ENCODE measurements at regions not wholly inside any gene's neighbourhood (a gene's known extent, or its start where the extent isn't known, plus 50 kb on each side); places are given as distances from the start of the nearest gene placed in this dataset.
"Not testable (repeated sequence)": the region's sequence is repeated elsewhere in the genome, so short reads cannot be mapped to it uniquely, and the experiment has no call there.

DNA sequence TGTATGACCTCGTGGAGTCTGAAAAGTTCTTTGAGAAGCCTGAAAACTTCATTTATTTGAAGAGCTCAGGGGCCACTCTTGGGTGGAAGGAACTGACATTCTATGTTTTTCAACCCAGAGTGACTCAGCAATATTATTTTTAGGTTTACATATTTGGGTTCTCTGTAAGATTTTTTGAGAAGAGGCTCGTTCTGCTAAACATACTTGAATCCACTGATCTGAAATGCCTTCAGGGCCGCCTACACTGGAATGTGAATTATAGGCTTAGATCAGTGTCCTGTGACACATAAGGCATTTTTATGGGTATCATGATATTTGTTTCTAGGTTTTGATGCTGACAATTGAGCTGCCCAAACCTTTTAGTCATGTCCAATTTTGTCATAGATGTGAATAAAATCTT, 86.2 kb downstream of the PSAT1 start:
- intact Hi-C loops (cut with DNase I): no loop called here

DNA sequence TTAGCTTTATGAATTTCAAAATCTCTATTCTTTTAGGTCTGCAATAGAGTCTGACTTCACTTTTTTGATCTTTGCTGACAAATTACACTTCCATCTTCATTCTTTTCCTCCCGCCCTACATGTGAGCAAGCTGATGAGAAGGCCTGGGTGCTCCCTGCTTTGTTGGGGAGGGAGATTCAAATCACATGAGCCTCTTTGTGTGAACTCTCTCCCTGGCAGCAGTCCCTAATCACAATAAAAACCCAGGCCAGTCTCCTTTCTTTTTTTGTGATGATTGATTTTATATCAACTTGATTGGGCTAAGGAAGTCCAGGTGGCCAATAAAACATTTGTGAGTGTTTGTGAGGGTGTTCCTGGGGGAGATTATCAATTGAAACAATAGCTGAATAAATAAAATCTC, 89.4 kb downstream of the PSAT1 start:
- no peak for DNase-seq
- intact Hi-C loops (cut with DNase I): no loop called here

More for the DNA sequence above, 86.2 kb downstream of the PSAT1 start:
- no peak for DNase-seq

- intact Hi-C loops (cut with DNase I): no loop called here
- no peak for DNase-seq
Measured at GRCh38 chr9:78386773-78387172, 89.8 kb downstream of the PSAT1 start.

DNA sequence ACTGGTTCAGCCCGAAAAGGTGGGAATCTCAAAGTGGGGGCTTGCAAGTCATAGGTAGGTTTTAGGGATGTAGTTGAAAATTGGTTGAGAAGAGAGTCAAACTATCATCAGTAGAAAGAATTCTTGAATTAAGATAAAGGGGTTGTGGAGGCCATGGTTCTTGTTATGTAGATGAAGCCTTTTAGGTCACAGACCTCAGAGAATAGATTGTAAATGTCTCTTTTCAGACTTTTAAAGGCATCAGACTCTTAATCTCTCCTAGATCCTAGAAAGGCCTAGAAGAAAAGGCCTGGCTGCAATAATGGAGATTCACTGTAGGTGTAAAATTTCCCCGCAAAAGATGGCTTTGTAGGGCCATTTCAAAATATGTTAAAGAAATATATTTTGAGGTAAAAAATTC, 96.4 kb downstream of the PSAT1 start:
- intact Hi-C loops (cut with DNase I): no loop called here
- no peak for DNase-seq

- DNase-seq: no peak
- intact Hi-C loops (cut with DNase I): no loop called here
Measured at GRCh38 chr9:78393932-78394331, 97.0 kb downstream of the PSAT1 start.

DNA sequence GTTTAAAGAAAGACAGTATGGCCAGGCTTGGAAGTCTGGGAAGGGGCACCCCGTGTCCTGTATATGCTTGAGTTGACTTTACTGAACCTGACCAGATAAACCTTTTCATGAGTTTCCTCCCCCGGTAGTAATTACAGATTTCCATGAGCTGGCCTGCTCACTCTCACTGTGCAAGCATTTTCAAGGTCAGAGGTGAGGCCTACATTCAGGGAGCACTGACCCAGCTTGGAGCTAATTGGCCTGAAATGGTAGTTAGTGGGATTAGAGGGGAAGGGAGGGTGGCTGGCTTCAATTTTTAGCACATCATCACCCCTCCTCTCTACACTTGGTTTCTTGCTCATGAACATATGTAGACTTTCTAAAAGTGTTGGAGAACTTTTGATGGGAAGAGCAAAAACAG, 99.2 kb downstream of the PSAT1 start:
- no peak for DNase-seq
- intact Hi-C loops (cut with DNase I): no loop called here

DNA sequence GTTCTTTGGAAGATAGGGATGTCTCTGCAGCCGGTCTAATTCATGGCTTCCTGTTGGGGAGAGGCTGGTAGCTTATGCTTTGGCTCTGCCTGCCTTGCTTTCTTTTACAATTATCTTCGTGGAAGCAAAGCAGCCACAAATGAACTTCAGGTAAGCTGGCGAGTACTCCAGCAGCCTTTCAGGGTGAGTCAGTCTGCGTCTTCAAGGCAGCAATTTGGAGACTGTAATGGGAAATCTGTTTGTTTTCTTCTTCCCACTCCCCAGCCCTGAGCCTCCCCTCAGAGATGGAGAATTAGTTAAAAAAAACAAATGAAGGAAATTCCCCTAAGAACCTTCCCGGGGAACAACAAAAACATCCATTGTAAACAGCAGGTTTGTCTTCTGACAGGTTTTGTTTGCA, 100.1 kb downstream of the PSAT1 start:
- intact Hi-C loops (cut with DNase I): no loop called here
- no peak for DNase-seq

DNA sequence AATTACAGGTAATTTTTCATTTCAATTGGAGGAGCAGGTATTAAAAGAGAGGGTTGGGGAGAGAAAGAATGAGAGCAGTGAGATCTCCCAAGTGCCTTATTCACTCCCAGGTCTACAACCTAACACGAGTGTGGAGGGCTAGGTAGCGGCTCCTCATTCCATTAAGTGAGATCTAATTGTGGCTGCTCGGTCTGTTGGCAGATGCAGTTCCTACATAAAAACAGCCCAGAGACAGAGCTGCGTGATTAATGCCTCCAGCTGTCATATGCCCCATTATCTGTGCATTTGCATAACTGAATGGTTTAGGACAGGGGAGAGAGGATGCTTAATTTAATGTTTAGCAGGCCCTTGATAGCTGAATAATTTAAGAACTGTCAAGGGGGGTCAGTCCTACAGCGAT, 100.5 kb downstream of the PSAT1 start:
- intact Hi-C loops (cut with DNase I): no loop called here
- DNase-seq: no peak

GRCh38 chr9:78399153-78399552, 102.2 kb downstream of the PSAT1 start:
- intact Hi-C loops (cut with DNase I): no loop called here
- DNase-seq: no peak

DNA sequence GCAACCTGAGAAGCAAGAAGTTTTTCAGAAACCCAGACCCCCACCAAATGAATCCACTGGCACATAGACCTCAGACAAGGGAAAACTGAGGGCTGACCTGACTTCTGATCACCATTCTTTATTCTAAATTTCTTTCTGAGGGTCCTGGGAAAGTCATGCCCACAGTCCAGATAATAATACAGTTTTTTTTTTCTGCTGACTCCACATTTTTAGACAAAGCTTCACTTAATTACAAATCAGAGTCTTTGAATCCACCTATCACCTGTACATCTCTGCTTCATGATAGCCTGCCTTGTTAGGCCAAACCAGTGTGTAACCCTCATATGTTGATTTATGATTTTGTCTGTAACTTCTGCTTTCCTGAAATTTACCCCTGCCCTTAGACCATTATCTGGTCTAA, 103.6 kb downstream of the PSAT1 start:
- DNase-seq: no peak
- intact Hi-C loops (cut with DNase I): no loop called here

GRCh38 chr9:78405461-78405860, 108.5 kb downstream of the PSAT1 start:
- DNase-seq: no peak
- intact Hi-C loops (cut with DNase I): no loop called here

DNA sequence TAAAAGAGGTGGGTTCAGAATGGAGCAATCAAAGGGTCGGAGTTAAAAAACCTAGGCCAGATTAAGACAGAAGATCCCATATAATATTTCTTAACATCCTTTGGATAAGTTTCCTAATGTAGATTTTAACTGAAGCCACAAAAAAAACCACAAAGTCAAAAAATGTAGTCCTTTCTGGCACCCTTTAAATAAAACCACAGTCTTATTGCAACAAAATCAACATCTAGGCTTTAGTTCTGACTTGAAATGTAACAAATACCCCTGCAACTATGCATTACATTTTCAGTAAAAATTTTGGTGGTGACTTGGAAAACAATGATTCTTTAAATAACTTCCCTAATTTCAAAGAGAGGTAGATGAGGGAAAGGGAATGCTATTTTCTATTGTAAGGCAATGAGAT, 109.2 kb downstream of the PSAT1 start:
- DNase-seq: no peak
- intact Hi-C loops (cut with DNase I): no loop called here

DNA sequence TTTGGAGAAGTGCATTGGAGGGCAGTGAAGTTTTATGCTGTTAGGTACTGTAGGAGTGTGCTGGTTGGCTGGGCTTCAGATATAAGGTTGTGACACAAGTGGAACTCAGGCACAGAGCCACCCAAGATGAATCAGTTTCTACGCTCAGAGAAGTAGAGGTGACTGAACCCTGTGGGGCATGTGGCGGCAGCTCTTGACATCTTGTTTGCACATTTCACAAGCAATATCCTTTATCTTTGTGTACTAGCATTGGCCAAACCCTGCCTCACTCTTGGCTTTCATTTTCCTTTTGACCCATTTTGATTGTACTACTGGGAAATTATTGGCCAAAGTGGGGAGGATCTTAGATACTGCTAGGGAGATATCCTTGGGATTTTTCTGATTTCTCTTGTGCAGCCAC, 110.0 kb downstream of the PSAT1 start:
- intact Hi-C loops (cut with DNase I): no loop called here
- no peak for DNase-seq

DNA sequence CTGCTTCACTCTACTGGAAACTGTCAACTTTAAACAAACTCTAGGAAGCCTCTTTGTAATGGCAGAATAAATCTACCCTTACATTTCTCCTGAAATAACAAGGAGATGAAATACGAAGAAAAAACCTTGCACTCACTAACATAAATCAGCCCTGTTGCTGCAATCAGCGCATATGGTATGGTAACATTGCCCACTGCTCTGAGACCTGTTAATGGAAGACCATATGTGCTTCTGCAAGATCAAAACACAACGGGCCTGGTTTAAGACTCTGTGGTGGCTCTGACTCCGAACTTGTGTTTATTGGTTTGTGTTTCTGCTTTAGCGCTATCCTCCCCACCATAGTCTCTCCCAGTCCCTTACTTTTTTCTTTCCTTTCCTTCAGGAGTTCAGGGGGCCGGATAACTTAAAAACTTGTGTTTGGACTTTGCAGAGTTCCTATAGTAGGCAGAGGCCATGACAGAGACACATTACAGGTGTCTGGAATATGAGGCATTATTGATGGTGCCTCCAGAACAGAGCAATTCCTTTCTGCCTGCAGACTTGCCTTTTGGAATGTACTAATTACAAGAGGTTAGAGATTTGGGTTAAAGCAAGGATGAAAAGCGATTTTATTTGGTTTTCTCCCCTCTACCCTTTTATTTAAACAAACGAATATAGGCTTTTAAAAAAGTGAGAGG, 110.8 kb downstream of the PSAT1 start:
- intact Hi-C loops (cut with DNase I): no loop called here

DNA sequence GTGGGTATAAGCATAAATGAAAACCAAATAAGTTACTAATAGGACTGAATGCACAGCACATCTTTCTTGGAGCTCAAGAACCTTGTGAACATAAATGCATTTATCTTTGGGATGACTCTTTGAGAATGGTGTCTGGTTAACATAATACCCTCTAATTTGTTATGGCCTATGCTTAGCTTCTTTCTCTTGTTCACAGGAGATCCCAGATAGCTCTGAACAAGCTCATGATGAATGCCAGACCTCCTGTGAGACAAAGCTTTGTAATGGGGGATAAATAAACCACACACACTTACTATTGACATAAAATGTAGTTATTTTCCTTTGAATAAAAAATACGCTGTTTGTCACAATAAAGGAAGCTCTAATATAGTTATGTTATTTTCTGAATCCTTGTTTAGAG, 111.5 kb downstream of the PSAT1 start:
- DNase-seq: no peak
- intact Hi-C loops (cut with DNase I): no loop called here

More for the DNA sequence above, 110.8 kb downstream of the PSAT1 start:
- no peak for DNase-seq

DNA sequence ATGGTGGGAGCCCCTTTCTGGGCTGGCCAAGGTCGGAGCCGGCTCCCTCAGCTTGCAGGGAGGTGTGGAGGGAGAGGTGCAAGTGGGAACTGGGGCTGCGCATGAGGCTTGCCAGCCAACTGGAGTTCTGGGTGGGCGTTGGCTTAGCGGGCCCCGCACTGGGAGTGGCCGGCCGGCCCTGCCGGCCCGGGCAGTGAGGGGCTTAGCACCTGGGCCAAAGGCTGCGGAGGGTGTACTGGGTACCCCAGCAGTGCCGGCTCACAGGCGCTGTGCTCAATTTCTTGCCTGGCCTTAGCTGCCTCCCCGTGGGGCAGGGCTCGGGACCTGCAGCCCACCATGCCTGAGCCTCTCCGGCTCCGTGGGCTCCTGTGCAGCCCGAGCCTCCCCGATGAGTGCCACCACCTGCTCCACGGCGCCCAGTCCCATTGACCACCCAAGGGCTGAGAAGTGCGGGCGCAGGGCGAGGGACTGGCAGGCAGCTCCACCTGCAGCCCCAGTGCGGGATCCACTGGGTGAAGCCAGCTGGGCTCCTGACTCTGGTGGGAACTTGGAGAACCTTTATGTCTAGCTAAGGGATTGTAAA, 113.1 kb downstream of the PSAT1 start:
- peak in 1 of 10 donors; percentile 69 for DNase-seq
- intact Hi-C loops (cut with DNase I): not testable (repeated sequence)

GRCh38 chr9:78422309-78422708, 125.4 kb downstream of the PSAT1 start:
- intact Hi-C loops (cut with DNase I): no loop called here
- DNase-seq: no peak

DNA sequence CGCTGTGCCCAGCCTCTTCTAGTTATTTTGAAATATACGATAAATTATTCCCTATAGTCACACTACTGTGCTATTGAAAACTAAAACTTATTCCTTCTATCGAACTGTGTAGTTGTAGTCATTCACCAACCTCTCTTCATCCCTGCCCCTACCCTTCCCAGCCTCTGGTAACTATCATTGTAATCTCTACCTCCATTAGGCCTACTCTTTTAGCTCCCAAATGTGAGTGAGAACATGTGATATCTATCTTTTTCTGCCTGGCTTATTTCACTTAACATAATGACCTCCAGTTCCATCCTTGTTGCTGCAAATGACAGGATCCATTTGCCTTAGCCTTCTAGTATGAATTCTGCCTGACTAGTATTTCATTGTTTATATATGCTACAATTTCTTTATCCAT, 127.4 kb downstream of the PSAT1 start:
- no peak for DNase-seq
- intact Hi-C loops (cut with DNase I): no loop called here

GRCh38 chr9:78428640-78429039, 131.7 kb downstream of the PSAT1 start:
- no peak for DNase-seq
- intact Hi-C loops (cut with DNase I): no loop called here

DNA sequence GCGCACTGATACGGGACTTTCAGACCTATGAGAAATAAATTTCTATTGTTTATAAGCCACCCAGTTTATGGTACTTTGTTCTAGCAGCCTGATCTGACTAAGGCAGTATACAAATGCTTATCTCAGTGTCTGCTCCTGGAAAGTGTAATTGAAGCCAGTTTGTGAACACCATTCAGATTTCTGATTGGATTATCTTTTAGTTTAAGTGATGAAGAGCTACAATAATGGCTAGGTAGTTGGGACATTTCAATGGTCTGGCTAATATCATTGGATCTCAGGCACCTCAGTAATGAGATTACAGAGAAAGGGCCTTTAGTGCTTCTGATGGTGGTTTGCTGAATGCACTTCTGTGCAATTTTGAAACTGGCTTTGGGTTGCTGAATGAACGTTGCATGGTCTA, 133.5 kb downstream of the PSAT1 start:
- no peak for DNase-seq
- intact Hi-C loops (cut with DNase I): no loop called here

DNA sequence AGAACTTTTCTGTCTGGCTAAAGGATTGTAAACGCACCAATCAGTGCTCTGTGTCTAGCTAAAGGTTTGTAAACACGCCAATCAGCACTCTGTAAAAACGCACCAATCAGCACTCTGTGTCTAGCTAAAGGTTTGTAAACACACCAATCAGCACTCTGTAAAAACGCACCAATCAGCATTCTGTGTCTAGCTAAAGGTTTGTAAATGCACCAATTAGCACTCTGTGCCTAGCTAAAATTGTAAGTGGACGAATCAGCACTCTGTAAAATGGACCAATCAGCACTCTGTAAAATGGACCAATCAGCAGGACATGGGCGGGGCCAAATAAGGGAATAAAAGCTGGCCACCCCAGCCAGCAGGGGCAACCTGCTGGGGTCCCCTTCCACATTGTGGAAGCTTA, 134.1 kb downstream of the PSAT1 start:
- intact Hi-C loops (cut with DNase I): not testable (repeated sequence)

GRCh38 chr9:78436873-78437272, 139.9 kb downstream of the PSAT1 start:
- DNase-seq: no peak
- intact Hi-C loops (cut with DNase I): no loop called here

More for the DNA sequence above, 134.1 kb downstream of the PSAT1 start:
- not testable (repeated sequence) for DNase-seq

- DNase-seq: no peak
Measured at GRCh38 chr9:78437296-78437695, 140.4 kb downstream of the PSAT1 start.

More at GRCh38 chr9:78437296-78437695, 140.4 kb downstream of the PSAT1 start:
- intact Hi-C loops (cut with DNase I): no loop called here

Measured in posterior cingulate gyrus (tissue), 11 donors.